ENCODE measurements at regions not wholly inside any gene's neighbourhood (a gene's known extent, or its start where the extent isn't known, plus 50 kb on each side); places are given as distances from the start of the nearest gene placed in this dataset.

- Mint-ChIP-seq H3K9me3 (no peaks in the 10 kb centered on the region), H3K27me3 (peaks cover 9% of the 10 kb centered on the region), H3K27ac (no peak overlapping the region), H3K36me3 (ENCODE audit: low read depth) (no peaks in the 10 kb centered on the region), H3K4me1 (ENCODE audit: low read depth) (no peaks in the 10 kb centered on the region), H3K4me3 (no peak overlapping the region)
Observed at GRCh38 chr9:85228111-85228855, 513.5 kb downstream of the AGTPBP1 start.

GRCh38 chr9:85225180-85225579, 516.6 kb downstream of the AGTPBP1 start:
- H3K4me1 Mint-ChIP-seq (ENCODE audit: low read depth) = no peaks in the 10 kb centered on the region
- H3K4me3 Mint-ChIP-seq = no peak overlapping the region
- no peaks in the 10 kb centered on the region for H3K27me3 Mint-ChIP-seq
- H3K36me3 Mint-ChIP-seq (ENCODE audit: low read depth) = no peaks in the 10 kb centered on the region
- no peaks in the 10 kb centered on the region for H3K9me3 Mint-ChIP-seq
- no peak overlapping the region for H3K27ac Mint-ChIP-seq

GRCh38 chr9:85224729-85225128, 517.0 kb downstream of the AGTPBP1 start:
- H3K27me3 Mint-ChIP-seq = no peaks in the 10 kb centered on the region
- no peak overlapping the region for H3K4me3 Mint-ChIP-seq
- no peak overlapping the region for H3K27ac Mint-ChIP-seq
- no peaks in the 10 kb centered on the region for H3K4me1 Mint-ChIP-seq (ENCODE audit: low read depth)
- no peaks in the 10 kb centered on the region for H3K36me3 Mint-ChIP-seq (ENCODE audit: low read depth)
- H3K9me3 Mint-ChIP-seq = no peaks in the 10 kb centered on the region

- H3K27me3 Mint-ChIP-seq = no peaks in the 10 kb centered on the region
- H3K4me3 Mint-ChIP-seq = no peak overlapping the region
- no peak overlapping the region for H3K27ac Mint-ChIP-seq
- no peaks in the 10 kb centered on the region for H3K36me3 Mint-ChIP-seq (ENCODE audit: low read depth)
- no peaks in the 10 kb centered on the region for H3K4me1 Mint-ChIP-seq (ENCODE audit: low read depth)
- H3K9me3 Mint-ChIP-seq = no peaks in the 10 kb centered on the region
Observed at GRCh38 chr9:85224301-85224700, 517.5 kb downstream of the AGTPBP1 start.

- Mint-ChIP-seq H3K27me3 (no peaks in the 10 kb centered on the region), H3K36me3 (ENCODE audit: low read depth) (no peaks in the 10 kb centered on the region), H3K4me3 (no peak overlapping the region), H3K9me3 (no peaks in the 10 kb centered on the region), H3K4me1 (ENCODE audit: low read depth) (no peaks in the 10 kb centered on the region), H3K27ac (no peak overlapping the region)
Observed at GRCh38 chr9:85223506-85224125, 518.1 kb downstream of the AGTPBP1 start.

GRCh38 chr9:85216601-85217000, 525.2 kb downstream of the AGTPBP1 start:
- Mint-ChIP-seq H3K27ac (no peak overlapping the region), H3K4me3 (no peak overlapping the region), H3K27me3 (peaks cover 22% of the 10 kb centered on the region), H3K9me3 (peaks cover 3% of the 10 kb centered on the region), H3K36me3 (ENCODE audit: low read depth) (no peaks in the 10 kb centered on the region), H3K4me1 (ENCODE audit: low read depth) (no peaks in the 10 kb centered on the region)

GRCh38 chr9:85215961-85216360, 525.8 kb downstream of the AGTPBP1 start:
- Mint-ChIP-seq H3K4me1 (ENCODE audit: low read depth) (no peaks in the 10 kb centered on the region), H3K27ac (no peak overlapping the region), H3K36me3 (ENCODE audit: low read depth) (no peaks in the 10 kb centered on the region), H3K27me3 (peaks cover 22% of the 10 kb centered on the region), H3K4me3 (no peak overlapping the region), H3K9me3 (peaks cover 3% of the 10 kb centered on the region)

GRCh38 chr9:85215416-85215815, 526.3 kb downstream of the AGTPBP1 start:
- no peak overlapping the region for H3K27ac Mint-ChIP-seq
- peaks cover 22% of the 10 kb centered on the region for H3K27me3 Mint-ChIP-seq
- H3K9me3 Mint-ChIP-seq = peaks cover 3% of the 10 kb centered on the region
- no peaks in the 10 kb centered on the region for H3K36me3 Mint-ChIP-seq (ENCODE audit: low read depth)
- no peaks in the 10 kb centered on the region for H3K4me1 Mint-ChIP-seq (ENCODE audit: low read depth)
- no peak overlapping the region for H3K4me3 Mint-ChIP-seq

- no peak overlapping the region for H3K27ac Mint-ChIP-seq
- peaks cover 3% of the 10 kb centered on the region for H3K9me3 Mint-ChIP-seq
- H3K4me3 Mint-ChIP-seq = no peak overlapping the region
- H3K4me1 Mint-ChIP-seq (ENCODE audit: low read depth) = no peaks in the 10 kb centered on the region
- peaks cover 22% of the 10 kb centered on the region for H3K27me3 Mint-ChIP-seq
- H3K36me3 Mint-ChIP-seq (ENCODE audit: low read depth) = no peaks in the 10 kb centered on the region
Observed at GRCh38 chr9:85213650-85214607, 527.8 kb downstream of the AGTPBP1 start.

GRCh38 chr9:85212887-85213286, 528.9 kb downstream of the AGTPBP1 start:
- Mint-ChIP-seq H3K4me3 (no peak overlapping the region), H3K36me3 (ENCODE audit: low read depth) (no peaks in the 10 kb centered on the region), H3K4me1 (ENCODE audit: low read depth) (no peaks in the 10 kb centered on the region), H3K9me3 (peaks cover 3% of the 10 kb centered on the region), H3K27me3 (peaks cover 22% of the 10 kb centered on the region), H3K27ac (no peak overlapping the region)

- no peaks in the 10 kb centered on the region for H3K4me1 Mint-ChIP-seq (ENCODE audit: low read depth)
- H3K4me3 Mint-ChIP-seq = no peak overlapping the region
- H3K27ac Mint-ChIP-seq = no peak overlapping the region
- peaks cover 6% of the 10 kb centered on the region for H3K9me3 Mint-ChIP-seq
- H3K36me3 Mint-ChIP-seq (ENCODE audit: low read depth) = no peaks in the 10 kb centered on the region
- H3K27me3 Mint-ChIP-seq = peaks cover 22% of the 10 kb centered on the region
Observed at GRCh38 chr9:85212209-85212608, 529.5 kb downstream of the AGTPBP1 start.

- H3K36me3 Mint-ChIP-seq (ENCODE audit: low read depth) = no peaks in the 10 kb centered on the region
- H3K4me3 Mint-ChIP-seq = no peak overlapping the region
- H3K27ac Mint-ChIP-seq = no peak overlapping the region
- H3K27me3 Mint-ChIP-seq = peaks cover under 1% of the 10 kb centered on the region
- H3K9me3 Mint-ChIP-seq = peaks cover 3% of the 10 kb centered on the region
- no peaks in the 10 kb centered on the region for H3K4me1 Mint-ChIP-seq (ENCODE audit: low read depth)
Observed at GRCh38 chr9:85208666-85209065, 533.1 kb downstream of the AGTPBP1 start.

- Mint-ChIP-seq H3K4me1 (ENCODE audit: low read depth) (no peaks in the 10 kb centered on the region), H3K36me3 (ENCODE audit: low read depth) (no peaks in the 10 kb centered on the region), H3K27ac (no peak overlapping the region), H3K27me3 (no peaks in the 10 kb centered on the region), H3K9me3 (peaks cover 3% of the 10 kb centered on the region), H3K4me3 (no peak overlapping the region)
Observed at GRCh38 chr9:85204176-85204575, 534.6 kb downstream of the NTRK2 start.

- no peaks in the 10 kb centered on the region for H3K4me1 Mint-ChIP-seq (ENCODE audit: low read depth)
- no peaks in the 10 kb centered on the region for H3K27me3 Mint-ChIP-seq
- H3K9me3 Mint-ChIP-seq = no peaks in the 10 kb centered on the region
- no peak overlapping the region for H3K27ac Mint-ChIP-seq
- no peak overlapping the region for H3K4me3 Mint-ChIP-seq
- H3K36me3 Mint-ChIP-seq (ENCODE audit: low read depth) = no peaks in the 10 kb centered on the region
Observed at GRCh38 chr9:85202596-85202995, 533.1 kb downstream of the NTRK2 start.
